HL-60 (cell line): ENCODE measurements at regions not wholly inside any gene's neighbourhood (a gene's known extent, or its start where the extent isn't known, plus 50 kb on each side); places are given as distances from the start of the nearest gene placed in this dataset.

Experiments used
- DNase-seq, 2 experiments: peaks; one replicate each; pipeline ENCODE4 v3.0.0-alpha.2; 2010 to 2020; ENCODE audit warnings: low read depth in 1 of 2, low spot score in 1 of 2
- H3K27ac ChIP-seq: fragments of 250-450 bp; sonication (Bioruptor Pico); replicated peaks from 2 replicates; pipeline ENCODE4 v1.5.1; 2020; ENCODE audit warnings: mild to moderate bottlenecking, moderate library complexity
- H3K27me3 ChIP-seq: fragments of 250-450 bp; sonication (Bioruptor Pico); 2 replicates; pipeline ENCODE4 v1.5.1; 2021; ENCODE audit warnings: mild to moderate bottlenecking, moderate library complexity; ENCODE audit not compliant: insufficient read depth, poor library complexity, severe bottlenecking
- H3K4me3 ChIP-seq: replicated peaks from 2 replicates; pipeline ENCODE4 v1.5.1; 2011; ENCODE audit warnings: mild to moderate bottlenecking, control low read depth, low read length; ENCODE audit not compliant: insufficient read depth
- GABPA ChIP-seq: IDR thresholded peaks from 2 replicates; pipeline ENCODE4 v1.6.1; 2012; ENCODE audit warnings: low read depth
- POLR2AphosphoS5 ChIP-seq: IDR thresholded peaks from 2 replicates; pipeline ENCODE4 v1.6.1; 2012; ENCODE audit warnings: low read depth
- SPI1 ChIP-seq: IDR thresholded peaks from 2 replicates; pipeline ENCODE4 v1.6.1; 2012; ENCODE audit warnings: low read depth, mild to moderate bottlenecking, borderline replicate concordance
- TF ChIP-seq, protein P1 (sequence below): IDR thresholded peaks from 2 replicates; pipeline ENCODE4 v1.6.1; 2012; ENCODE audit warnings: low read depth; ENCODE audit not compliant: insufficient replicate concordance
- TF ChIP-seq, protein P2 (sequence below): IDR thresholded peaks from one replicate; pipeline ENCODE4 v1.5.1; 2011; ENCODE audit warnings: low read length, control low read depth, inconsistent platforms; ENCODE audit not compliant: insufficient read depth

DNA sequence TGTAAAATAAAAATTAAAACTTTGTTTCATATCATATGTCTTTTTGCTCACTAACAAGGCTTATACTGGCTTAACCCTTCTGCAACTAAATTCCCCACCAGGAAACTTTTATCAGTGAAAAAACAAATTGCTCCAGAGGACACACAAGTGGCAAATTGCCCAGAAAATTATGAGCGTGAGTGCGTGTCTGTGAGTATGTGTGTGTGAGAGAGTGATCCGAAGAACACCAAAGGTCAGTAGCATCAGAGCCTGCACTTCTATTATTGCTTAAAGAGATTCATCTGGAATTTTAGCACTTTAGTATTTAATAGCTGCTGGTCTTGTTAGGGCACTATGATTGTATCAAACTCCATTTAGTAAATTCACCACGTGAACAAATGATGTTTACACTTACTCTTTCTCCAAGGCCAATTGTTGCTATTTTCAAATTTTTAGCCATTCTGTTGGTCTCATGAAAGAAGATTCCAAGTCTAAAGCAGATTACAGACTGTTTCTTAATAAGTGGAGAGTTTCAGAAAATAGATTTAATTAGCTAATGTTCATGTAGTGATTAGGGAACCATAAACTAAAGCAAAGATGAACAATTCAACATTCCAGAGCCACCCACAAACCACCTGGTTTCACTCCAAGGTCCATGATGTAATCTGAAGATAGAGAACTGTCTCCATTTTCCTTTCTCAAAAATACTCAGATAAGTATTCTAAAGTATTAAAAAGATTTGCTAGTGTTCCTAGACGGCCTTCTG is 91.1 kb upstream of the IL12A start:
- DNase-seq, result no peak
- TF ChIP-seq POLR2AphosphoS5 (no peak), SPI1 (no peak), GABPA (no peak)
- TF ChIP-seq, protein P1, sequence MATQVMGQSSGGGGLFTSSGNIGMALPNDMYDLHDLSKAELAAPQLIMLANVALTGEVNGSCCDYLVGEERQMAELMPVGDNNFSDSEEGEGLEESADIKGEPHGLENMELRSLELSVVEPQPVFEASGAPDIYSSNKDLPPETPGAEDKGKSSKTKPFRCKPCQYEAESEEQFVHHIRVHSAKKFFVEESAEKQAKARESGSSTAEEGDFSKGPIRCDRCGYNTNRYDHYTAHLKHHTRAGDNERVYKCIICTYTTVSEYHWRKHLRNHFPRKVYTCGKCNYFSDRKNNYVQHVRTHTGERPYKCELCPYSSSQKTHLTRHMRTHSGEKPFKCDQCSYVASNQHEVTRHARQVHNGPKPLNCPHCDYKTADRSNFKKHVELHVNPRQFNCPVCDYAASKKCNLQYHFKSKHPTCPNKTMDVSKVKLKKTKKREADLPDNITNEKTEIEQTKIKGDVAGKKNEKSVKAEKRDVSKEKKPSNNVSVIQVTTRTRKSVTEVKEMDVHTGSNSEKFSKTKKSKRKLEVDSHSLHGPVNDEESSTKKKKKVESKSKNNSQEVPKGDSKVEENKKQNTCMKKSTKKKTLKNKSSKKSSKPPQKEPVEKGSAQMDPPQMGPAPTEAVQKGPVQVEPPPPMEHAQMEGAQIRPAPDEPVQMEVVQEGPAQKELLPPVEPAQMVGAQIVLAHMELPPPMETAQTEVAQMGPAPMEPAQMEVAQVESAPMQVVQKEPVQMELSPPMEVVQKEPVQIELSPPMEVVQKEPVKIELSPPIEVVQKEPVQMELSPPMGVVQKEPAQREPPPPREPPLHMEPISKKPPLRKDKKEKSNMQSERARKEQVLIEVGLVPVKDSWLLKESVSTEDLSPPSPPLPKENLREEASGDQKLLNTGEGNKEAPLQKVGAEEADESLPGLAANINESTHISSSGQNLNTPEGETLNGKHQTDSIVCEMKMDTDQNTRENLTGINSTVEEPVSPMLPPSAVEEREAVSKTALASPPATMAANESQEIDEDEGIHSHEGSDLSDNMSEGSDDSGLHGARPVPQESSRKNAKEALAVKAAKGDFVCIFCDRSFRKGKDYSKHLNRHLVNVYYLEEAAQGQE, result no peak
- TF ChIP-seq, protein P2, sequence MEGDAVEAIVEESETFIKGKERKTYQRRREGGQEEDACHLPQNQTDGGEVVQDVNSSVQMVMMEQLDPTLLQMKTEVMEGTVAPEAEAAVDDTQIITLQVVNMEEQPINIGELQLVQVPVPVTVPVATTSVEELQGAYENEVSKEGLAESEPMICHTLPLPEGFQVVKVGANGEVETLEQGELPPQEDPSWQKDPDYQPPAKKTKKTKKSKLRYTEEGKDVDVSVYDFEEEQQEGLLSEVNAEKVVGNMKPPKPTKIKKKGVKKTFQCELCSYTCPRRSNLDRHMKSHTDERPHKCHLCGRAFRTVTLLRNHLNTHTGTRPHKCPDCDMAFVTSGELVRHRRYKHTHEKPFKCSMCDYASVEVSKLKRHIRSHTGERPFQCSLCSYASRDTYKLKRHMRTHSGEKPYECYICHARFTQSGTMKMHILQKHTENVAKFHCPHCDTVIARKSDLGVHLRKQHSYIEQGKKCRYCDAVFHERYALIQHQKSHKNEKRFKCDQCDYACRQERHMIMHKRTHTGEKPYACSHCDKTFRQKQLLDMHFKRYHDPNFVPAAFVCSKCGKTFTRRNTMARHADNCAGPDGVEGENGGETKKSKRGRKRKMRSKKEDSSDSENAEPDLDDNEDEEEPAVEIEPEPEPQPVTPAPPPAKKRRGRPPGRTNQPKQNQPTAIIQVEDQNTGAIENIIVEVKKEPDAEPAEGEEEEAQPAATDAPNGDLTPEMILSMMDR, result no peak
- H3K27ac ChIP-seq, result no peak overlapping the region
- no peaks in the 10 kb centered on the region for H3K27me3 ChIP-seq
- no peak overlapping the region for H3K4me3 ChIP-seq

DNA sequence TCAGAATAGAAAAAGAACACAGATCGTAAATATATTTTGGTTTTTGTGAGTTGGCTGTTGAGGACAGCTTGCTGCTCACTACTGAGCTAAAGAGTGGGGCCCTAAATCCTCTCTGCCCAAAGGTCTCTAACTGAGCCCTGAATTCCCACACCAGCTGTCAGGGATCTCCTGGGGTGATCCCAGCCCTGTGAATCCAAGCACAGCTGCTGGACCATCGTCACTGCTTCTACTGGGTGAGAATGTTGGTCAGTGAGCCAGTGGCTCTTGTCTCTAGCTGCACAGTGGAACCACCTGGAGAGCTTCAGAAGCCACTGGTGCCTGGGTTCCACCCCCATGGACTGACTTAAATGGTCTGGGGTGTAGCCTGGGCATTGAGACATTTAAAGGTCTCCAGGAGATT is 90.5 kb upstream of the IL12A start:
- Histone ChIP-seq H3K27me3 (no peaks in the 10 kb centered on the region), H3K27ac (no peak overlapping the region), H3K4me3 (no peak overlapping the region)
- DNase-seq, result no peak
- no peak for TF ChIP-seq SPI1
- TF ChIP-seq, protein P2, result no peak
- TF ChIP-seq, protein P1, result no peak
- no peak for TF ChIP-seq POLR2AphosphoS5
- no peak for TF ChIP-seq GABPA

DNA sequence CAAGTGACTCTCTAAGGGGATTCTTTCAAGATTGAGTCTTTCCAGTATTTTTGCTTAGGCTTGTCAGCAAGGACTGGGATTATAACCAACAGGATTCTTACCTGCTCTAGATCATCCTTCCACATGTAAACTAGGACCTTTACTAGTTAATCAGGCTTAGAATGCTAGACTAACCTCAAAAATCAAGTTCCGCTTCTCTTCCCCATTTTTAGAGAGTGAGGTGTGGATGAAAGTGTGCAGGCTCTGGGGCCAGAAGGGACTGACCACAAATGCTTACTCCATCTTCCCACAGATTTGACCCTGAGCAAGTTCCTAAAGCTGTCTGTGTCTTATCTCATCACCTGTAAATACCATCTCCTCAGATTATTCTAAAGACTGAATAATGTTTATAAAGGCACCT is 89.5 kb upstream of the IL12A start:
- peak; percentile 38 to 58 for DNase-seq
- Histone ChIP-seq H3K27me3 (no peaks in the 10 kb centered on the region), H3K4me3 (no peak overlapping the region), H3K27ac (no peak overlapping the region)
- TF ChIP-seq GABPA, result no peak
- peak; percentile 70; the same call in 1 of the 2 replicates for TF ChIP-seq SPI1

DNA sequence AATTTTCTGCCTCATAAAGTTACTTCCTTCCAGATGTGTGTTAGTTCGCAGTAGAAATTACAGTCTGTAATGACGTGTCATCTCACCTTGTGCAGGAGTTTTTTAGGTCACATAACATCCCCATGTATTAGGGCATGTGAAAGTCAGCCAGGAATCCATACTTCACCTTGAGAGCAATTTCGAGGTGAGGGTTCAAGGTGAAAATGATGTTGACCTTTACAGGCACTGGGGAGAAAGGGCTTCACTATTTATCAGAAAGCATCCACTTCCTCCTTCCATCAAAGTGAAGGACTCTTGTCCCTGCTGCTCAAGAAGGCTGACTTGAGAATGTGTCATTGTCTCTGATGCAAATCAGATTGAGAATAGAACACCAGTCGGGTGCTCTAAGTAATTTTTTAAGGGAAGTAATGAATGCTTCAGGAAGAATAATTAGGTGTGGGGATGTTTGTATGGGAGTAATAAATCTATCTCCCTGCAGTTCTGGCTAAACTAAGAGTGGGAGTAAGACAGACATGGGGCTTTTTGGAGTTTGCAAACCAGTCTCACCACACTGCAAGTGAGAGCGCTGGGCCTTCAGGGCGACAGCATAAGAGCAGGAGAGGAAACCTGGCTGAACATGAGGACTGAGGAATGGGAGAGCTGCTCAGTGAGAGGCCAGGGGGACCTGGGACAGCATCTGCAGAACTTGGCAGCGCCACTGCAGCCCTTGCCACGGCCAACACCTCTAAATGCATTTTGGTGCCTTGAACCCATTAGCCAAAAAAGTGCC is 85.9 kb upstream of the IL12A start:
- no peak for DNase-seq
- H3K4me3 ChIP-seq, result no peak overlapping the region
- TF ChIP-seq SPI1, result peak; percentile 73
- TF ChIP-seq, protein P1, result no peak
- TF ChIP-seq GABPA, result no peak
- TF ChIP-seq POLR2AphosphoS5, result no peak
- TF ChIP-seq, protein P2, result no peak
- no peak overlapping the region for H3K27ac ChIP-seq
- no peaks in the 10 kb centered on the region for H3K27me3 ChIP-seq
